T follicular helper cell (primary cell): ENCODE measurements at regions not wholly inside any gene's neighbourhood (a gene's known extent, or its start where the extent isn't known, plus 50 kb on each side); places are given as distances from the start of the nearest gene placed in this dataset.

Source experiments
- DNase-seq: peaks from one replicate; pipeline ENCODE4 v3.0.0-alpha.2; 2020; ENCODE audit warnings: low read depth

DNA sequence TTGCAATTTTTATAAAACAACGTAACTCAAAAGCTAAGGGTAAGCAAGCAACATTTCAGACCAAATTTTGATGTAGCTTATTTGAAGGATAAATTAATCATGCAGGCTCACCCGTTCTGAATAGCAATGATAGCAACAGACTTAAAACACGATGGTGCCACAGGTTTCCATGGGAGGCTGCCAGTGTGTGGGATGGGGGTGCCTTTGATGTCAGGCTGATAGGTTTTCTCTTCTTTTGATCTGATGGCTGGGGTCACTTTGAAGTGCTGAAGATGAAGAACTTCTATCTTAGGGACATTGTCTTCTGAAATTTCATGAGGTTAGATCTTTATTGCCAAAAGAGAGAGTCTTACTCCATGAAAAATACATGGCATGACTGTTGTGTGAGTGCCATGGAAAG is 206.8 kb downstream of the LPIN1 start:
- DNase-seq: no peak

DNA sequence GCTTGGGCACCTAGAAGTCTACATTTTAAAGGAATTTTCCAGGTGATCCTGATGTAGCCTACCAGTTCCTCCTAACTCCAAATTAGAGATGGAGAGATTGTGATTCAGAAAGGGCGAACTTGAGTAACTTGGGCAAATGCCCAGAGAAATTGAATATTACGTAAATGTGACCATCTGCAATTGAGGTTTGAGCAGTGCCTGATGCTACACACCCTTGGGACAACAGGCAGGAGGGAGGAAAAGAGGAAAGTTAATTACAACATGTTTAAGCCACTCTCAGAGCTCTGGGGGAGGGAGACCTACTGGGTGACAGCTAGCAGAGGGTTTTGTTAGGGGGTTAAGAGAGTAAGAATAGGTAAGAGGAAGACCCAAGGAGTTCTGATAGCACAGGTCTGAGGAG is 208.9 kb downstream of the LPIN1 start:
- no peak for DNase-seq

DNA sequence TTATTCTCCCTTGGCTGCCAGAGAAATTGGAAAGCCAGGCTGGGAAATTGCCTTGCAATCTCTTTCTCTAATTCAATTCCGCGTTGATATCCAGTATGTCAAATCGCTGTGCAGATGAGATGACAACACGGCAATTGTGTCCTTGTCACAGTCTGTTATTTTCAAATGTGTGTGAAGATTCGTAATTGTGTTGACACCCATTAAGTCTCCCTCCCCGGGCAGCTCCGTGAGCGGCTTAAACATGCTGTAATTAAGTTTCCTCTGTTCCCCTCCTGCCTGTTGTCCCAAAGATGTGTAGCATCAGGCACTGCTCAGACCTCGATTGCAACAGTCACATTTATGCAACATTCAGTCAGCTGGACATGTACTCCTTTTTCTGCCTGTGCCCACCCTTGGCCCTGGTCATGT is 209.5 kb downstream of the LPIN1 start:
- DNase-seq: no peak

DNA sequence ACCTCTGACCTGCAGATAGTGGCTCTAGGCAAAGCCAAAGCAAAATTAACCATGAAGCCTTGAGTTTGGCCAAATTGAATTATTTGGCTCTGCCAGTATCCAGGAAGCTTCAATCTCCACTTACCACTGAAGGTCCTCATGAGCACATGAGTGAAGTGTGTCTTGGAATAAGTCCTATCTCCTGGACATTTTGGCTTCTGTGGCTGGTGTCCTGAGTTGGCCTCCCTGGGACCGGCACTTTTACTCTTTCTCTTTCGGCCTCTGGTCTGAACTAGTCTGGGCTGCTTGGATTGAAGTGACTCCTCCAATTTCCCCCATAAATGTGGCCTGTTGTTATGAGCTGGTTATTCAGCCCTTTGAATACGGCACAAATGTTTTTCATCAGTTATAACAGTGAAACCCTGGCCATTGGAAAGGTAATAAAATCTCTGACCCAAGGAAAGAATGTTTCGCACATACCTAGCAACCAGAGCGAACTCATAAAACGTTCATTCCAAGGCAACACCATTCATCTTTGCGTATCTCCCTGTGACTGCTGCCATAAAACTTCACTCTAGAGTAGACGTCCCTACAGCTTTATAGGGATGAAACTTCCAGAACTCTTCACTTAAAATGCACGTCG is 216.4 kb downstream of the LPIN1 start:
- DNase-seq: no peak

DNA sequence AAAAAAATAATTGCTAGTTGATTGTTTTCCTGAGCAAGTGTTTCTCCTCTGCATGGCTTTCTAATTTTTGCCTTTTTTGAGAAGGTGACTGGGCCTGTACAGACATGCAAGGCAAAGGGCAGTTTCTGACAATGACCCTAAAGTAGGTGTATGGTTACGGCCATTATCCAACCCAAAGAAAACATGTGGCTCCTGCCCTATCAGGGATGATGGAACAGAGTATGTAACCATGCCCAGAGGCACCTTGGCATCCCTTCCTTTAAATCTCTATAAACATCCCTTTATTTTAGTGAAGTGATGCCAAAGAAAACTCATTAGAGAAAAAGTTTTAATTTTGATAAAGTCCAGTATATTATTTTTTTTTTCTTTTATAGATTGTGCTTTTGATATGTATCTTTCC is 217.5 kb downstream of the LPIN1 start:
- no peak for DNase-seq

DNA sequence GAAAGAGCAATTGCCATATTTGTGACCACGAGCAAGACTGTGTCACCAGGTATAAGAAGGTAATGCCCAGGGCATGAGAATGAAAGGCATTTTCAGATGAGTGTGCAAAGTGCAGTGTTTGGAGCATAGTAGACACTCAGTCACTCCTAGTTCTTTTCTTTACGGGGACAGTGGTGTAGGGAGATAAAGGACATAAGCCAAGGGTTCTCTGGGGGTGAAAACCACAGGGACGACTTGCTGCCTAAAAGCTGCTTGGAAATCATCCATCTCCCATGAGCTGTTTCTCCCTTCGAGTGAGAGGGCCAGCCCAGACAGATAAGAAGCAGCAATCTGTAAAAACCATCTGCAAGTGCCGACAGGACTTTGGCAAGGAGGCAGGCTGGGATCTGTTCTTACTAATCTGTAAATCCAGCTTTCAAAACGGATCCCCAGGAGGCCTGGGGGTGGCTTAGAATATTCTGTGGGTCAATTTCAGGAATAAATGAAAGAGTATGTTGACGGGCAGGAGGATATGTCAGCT is 221.6 kb downstream of the LPIN1 start:
- no peak for DNase-seq

DNA sequence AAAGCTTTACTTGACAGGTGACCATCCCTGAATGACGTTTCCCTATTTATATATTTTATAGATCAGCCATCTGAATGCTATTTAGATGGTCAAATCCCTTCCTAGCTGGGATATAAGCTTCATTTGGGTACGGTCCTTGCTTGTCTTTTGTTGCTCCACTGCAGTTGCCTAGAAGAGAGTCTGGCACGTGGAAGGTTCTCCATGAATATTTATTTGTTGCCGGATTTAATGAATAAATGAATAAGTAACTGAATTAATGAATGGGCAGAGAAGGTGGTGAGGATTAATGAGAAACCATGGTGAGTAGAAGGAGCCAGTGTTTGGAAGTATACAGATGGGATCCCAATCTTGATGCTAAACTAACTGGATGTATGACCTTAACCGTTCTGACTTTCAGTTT is 222.1 kb downstream of the LPIN1 start:
- DNase-seq: no peak

DNA sequence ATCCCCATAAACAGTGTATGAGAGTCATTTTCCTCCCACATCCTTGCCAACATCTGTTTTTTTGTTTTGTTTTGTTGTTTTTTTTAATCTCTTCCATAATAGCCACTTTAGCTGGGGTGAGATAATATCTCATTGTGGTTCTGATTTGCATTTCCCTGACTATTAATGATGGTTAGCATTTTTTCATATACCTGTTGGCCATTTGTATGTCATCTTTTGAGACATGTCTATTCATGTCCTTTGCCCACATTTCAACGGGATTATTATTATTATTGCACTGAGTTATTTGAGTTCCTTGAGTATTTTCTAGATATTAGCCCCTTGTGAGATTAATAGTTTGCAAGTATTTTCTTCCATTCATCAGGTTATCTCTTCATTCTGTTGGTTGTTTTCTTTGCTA is 223.3 kb downstream of the LPIN1 start:
- DNase-seq: no peak

DNA sequence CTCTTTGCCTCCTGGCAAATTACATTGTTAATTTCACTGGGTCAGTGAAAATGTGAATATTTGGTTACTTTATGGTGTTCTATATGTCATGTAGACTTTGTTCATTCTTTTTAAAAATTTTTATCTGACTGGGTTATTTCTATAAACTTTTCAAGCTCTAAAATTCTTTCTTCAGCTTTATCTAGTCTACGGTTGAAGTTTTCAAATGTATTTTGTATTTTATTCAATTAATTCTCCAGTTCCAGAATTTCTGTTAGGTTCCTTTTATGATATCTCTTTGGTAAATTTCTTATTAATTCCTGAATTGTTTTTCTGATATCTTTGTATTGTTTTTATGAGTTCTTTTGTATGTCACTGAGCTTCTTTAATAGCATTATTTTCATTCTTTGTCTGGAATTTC is 228.1 kb downstream of the LPIN1 start:
- no peak for DNase-seq

DNA sequence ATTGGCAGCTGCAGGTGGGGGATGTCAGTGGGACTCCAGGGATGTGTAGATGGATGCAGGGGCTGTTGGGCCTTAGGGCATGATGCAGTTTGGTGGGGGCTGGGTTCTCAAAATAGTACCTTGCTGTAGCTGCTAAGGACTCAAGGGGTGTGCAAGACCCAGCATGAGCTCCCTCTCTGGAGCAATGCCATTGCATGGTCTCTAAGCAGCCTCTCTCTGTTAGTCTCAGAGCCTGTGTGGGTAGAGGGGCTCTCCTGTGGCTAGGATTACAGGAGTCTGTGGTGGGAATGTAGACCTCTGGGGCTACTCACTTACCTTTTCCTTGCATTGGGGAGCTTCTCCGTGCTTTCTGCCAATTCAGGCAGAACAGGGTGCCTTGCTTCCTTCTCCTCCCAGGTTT is 228.9 kb downstream of the LPIN1 start:
- no peak for DNase-seq

DNA sequence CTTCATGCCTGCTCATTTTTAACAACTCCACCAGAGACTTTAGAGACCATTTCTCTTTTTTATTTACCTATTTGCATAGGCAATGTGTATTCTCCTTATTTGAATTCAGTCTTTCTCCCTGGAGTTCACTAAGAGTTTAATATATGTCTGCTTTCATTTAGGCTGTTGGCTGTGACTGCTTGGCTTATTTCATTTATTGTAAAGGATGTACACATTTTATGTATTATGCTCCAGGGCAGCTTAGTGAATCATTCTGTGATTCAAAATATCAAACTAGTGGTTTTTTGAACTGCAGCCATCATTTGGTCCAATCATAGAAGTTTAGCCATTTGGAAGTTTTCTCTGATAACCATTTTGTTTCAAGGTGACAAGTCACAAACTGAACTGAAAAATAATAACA is 229.6 kb downstream of the LPIN1 start:
- DNase-seq: no peak

DNA sequence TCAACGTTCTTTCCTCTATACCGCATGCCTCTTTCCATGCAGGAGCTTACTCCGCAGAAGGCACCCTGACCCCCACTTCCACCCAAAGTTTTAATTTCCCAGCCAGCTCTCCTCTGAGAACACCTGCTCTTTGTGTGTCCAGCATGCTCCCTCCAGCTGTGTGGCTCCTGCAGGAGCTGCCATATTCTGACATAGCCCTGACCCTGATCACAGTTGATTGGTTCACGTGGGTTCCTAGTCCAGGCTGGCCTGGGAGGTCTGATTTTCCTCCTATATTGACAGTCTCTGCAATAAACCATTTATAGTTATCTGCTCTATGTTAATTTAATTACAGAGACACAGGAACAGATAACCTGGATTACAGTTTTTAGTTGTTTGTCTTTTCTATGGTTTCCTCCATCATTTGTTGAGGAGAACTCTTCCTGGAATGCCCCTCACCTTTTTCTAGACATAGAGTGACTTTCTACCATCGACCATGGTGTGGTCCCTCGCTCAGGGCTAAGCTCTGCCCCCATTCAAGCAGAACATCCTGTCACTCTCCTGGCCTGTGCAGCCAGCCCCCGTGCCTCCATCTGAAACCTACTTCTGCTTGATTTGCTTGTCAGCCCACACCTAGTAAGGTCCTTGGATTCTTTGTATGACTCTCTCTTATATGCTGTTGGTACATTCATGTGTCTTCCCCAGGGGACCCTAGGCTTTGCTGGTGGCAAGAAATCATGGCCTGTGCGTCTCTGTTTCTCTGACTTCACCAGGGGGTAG is 231.5 kb downstream of the LPIN1 start:
- no peak for DNase-seq

DNA sequence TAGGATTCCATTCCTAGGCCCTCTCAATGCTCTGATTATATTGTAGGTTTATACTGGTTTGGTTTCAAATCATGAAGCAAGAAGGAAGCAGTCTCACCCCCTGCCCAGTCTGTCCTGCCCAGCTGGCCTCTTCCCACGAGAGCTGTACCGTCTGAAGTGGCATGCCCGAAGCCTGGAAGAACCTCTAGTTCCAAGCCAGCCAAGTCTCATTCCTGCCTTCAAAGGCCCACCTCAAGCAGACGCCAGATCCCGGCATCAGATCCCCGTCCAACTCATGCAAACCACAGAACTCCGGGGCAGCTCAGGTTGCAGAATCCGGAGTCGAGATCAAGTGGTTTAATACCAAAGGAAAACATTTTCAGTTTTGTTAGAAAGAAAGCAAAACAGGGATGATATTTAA is 234.4 kb downstream of the LPIN1 start:
- DNase-seq: no peak

DNA sequence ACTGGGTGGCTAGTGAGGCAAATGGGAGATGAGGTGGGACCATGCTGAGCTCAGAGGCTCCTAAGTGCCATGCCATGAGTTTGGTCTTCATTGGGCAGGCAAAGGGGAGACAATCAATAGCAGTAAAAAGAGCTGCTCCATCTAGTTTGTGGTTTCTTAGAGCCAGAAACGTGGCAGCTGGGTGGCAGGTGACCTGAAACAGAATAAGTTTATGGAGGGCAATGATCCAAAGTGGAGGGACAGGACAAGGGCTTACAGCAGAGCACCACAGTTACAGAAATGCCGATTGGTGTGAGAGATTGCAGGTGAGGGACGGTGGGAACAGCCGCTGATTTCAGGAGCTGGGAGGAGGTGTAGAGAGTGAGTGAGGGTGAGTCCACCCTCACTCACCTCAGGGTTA is 237.0 kb downstream of the LPIN1 start:
- DNase-seq: no peak

DNA sequence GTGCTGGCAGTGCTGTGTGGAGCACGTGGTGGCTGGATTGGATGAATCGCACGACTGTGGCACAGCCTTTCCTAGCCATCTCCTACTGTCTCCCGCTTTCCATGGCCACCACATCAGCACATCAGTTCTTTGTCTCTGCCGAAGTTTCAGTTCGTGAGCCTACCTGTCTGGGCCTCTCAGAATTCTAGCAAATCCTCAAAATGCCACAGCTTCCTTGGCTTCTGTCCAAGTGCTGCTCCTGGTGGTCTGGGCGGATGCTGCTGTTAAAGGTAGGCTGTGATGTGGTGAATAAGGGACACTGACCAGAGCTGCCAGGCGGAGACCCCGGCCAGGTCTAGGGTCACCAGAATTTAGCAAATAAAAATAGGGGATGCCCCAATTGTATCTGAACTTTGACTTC is 237.4 kb downstream of the LPIN1 start:
- DNase-seq: no peak

DNA sequence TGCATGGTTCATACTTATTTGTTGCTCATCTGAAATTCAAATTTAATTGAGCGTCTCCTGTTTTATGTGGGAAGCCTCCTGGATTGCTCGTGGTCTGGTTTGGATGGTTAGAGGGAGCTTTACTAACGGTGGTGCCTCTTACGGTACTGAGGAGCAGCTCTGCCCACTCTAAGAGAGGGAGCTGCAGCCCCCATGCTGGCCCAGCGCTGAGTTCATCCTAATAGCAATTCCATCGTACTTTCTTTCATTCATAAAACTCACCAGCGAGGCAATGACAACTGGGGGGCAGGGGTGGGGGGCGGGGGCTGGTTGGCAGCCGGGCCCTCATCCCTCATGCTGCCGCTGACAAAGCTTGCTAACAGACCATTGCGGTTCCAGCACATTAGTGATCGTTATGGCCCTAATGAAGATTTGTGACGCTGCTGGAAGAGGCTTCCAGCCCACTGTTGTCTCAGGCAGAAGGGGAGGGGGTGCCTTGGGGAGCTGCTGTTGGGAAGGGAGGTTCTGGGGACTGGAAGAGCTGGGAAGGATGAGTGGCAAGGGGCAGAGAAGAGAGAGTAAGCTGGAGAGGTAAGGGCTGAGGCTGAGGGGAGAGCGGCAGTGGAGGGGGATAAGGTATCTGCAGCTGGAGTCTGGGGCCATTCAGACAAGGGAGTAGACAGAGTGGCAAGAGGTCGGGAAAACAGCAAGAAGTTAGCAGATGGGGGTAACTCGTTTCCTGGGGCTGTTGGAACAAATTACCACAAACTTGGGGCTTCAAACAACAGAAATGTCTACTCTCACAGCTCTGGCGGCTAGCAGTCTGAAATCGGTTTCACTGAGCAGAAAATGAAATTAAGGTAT is 238.1 kb downstream of the LPIN1 start:
- DNase-seq: no peak

DNA sequence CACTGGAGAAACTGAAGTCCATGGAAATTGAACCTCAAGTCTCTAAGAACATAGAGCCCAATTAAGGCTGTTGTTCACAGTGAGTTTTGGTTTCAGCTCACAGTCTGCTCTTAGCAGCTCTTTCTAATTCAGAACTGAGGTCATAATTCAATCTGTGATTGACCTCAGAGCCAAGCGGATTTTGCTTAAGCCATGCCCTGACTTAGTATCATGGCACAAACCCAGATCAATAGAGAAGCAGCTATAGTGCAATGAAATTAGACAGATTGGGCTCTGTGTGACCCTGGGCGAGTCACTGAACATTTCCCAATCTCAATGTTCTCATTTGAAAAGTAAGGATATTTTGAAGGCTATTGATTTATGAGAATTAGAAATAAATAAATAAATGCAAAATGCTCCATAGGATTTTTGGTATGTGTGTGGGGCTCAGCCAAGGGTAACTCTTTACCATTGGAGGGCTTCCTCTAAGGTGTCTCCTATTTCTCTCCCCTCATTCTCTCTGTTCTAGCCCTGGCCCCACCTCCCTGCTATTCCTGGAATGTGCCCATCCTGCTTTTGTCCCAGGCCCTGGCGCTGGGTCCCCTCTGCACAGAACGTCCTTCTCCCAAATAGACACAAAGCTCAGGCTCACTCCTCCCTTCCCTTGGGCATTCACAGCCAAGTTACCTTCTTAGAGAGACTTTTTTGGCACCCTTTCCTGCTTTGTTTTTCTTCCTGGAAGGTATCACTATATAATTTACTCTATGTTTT is 239.6 kb downstream of the LPIN1 start:
- DNase-seq: no peak

DNA sequence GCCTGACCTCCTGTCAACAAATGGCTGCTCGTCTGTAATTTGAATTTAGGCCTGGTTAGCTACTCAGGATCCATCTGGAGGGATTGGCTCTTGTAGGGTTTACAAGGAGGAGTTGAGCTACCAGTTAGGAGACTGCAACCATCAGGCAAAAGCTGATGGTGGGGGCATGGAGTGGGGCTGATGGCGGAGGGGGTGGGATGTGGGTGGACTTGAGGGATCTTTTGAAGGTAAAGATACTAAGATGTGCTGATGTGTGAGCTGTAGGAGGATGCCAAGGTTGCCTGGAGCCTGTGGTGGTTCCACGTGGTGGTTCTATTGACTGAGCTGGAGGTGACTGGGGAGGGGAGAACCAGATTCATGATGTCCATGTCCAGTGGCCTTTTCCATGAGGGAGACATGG is 240.7 kb downstream of the LPIN1 start:
- DNase-seq: no peak

DNA sequence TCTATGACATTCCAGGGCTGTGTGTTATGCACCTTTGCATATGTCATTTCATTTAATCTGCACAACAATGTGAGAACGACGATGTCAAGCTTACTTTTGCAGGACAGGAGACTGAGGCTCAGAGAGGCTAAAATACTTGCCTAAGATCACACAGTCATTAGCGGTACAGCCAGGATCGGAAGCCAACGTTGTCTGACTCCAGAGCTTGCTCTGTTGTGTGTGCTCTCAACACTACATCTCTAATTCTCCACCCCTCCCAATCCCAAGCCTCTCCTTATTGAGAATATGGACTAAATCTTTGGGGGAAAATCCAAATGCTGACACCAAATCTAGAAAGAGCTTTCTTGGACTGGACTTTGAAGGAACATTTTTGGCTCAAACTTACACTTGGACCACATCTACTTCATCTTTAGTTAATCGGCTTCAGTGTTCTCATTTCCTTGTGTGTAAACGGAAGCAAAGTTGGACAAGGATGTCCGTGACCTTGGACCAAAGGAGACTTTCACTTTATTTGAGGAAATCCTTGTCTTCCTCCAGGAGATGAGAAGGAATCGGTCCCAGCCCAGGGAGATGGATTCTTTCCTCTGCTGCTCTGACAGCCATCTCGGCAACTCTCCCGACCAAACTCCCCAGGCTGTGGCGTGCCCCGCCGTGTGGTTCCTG is 242.4 kb downstream of the LPIN1 start:
- DNase-seq: no peak

DNA sequence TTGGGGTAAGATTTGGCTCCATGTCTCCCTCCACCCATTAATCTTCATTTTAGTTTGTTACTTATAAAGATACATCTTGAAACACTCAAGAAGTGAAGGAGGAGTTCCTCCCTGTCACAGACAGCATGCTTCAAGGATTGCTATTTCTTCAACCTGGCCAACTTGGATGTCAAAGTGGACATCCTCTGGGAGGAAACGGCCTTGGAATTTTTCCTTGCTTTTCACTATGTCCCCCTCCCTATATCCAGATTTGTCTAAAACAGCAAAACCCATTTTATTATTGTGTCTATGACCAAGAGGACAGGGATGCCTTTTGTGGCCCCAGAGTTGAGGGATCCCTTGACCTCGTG is 242.9 kb downstream of the LPIN1 start:
- no peak for DNase-seq

DNA sequence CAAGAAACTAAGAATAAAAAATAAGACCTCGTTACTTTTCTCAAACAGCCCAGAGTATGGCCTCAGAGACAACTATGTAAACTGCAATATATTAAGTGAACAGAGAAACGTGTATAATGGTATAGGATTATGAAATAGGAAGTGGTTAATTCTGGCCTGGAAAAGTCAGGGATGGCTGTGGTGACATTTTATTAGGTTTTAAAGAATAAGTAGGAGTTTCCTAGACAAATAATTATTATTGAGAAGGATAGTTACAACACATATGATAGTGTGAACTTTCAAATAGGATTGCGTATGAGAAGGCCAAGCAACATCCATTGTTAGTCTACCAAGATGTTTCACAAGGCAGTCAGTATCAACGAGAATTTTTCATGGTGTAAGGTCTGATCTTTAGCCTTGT is 244.1 kb downstream of the LPIN1 start:
- DNase-seq: no peak

DNA sequence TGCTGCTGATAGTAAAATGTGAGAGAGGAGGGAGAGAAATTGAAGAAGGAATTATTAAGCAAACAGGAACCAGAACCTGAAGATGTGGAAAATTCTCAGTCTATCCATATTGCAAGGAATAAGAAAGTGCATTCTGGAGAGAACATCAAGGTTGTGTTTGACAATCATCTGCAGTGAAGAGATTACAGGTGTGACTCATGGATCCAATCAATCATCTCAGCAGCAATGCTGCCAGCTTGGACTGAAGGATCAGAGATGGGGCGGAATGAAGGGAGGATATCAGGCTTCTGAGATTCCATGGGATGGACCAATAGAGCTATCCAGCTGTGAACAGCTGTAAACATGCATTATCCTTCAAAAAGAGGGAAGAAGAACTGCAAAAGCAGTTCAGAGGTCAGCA is 247.3 kb downstream of the LPIN1 start:
- no peak for DNase-seq
